Erythroblast (primary cell): ENCODE measurements at regions not wholly inside any gene's neighbourhood (a gene's known extent, or its start where the extent isn't known, plus 50 kb on each side); places are given as distances from the start of the nearest gene placed in this dataset.

ENCODE experiments used
- GATA1 ChIP-seq: IDR thresholded peaks from 2 replicates; pipeline ENCODE4 v1.6.1; 2011; ENCODE audit warnings: low read depth, mild to moderate bottlenecking, control low read depth, low read length, moderate library complexity
- POLR2A ChIP-seq: IDR thresholded peaks from 2 replicates; pipeline ENCODE4 v1.6.1; 2011; ENCODE audit warnings: mild to moderate bottlenecking, low read length

GRCh38 chr3:115254492-115255196 lies 107.6 kb upstream of the ZBTB20 start:
- TF ChIP-seq POLR2A (no peak), GATA1 (no peak)
